ENCODE measurements at regions not wholly inside any gene's neighbourhood (a gene's known extent, or its start where the extent isn't known, plus 50 kb on each side); places are given as distances from the start of the nearest gene placed in this dataset.
A peak's percentile ranks its signal among the peaks of the same experiment; 100 is the strongest.

GRCh38 chr5:124416627-124417026 lies 329.8 kb downstream of the ZNF608 start:
- H3K36me3 ChIP-seq = no peaks in the 10 kb centered on the region
- no peaks in the 10 kb centered on the region for H3K9me3 ChIP-seq
- ATAC-seq (ENCODE audit: low FRiP score in 2 of 2) (no peak), DNase-seq (no peak)
- no peak overlapping the region for H3K4me3 ChIP-seq
- H3K4me1 ChIP-seq = no peaks in the 10 kb centered on the region
- H3K27ac ChIP-seq = no peak overlapping the region
- no peaks in the 10 kb centered on the region for H3K27me3 ChIP-seq
- 92% methylated on average over 3 of the region's 3 CpGs for WGBS, 2 donors
- no peak for TF ChIP-seq POLR2AphosphoS5 (IDR thresholded peaks at IDR 0.05)
- TF ChIP-seq CTCF (IDR thresholded peaks at IDR 0.05) = no peak
- TF ChIP-seq POLR2A (IDR thresholded peaks at IDR 0.05) = no peak
- no peak for TF ChIP-seq EP300 (IDR thresholded peaks at IDR 0.05)

- Histone ChIP-seq H3K36me3 (no peaks in the 10 kb centered on the region), H3K9me3 (no peaks in the 10 kb centered on the region), H3K4me3 (no peak overlapping the region), H3K27me3 (no peaks in the 10 kb centered on the region), H3K27ac (no peak overlapping the region), H3K4me1 (no peaks in the 10 kb centered on the region)
- DNase-seq (no peak), ATAC-seq (ENCODE audit: low FRiP score in 2 of 2) (no peak)
- 91 to 94% methylated on average over 3 of the region's 3 CpGs for WGBS, 2 donors
- TF ChIP-seq POLR2AphosphoS5 (IDR thresholded peaks at IDR 0.05) (no peak), EP300 (IDR thresholded peaks at IDR 0.05) (no peak), CTCF (IDR thresholded peaks at IDR 0.05) (no peak), POLR2A (IDR thresholded peaks at IDR 0.05) (no peak)
Measured at GRCh38 chr5:124414973-124415372, 331.5 kb downstream of the ZNF608 start.

- no peak overlapping the region for H3K4me3 ChIP-seq
- H3K36me3 ChIP-seq = no peaks in the 10 kb centered on the region
- H3K4me1 ChIP-seq = no peaks in the 10 kb centered on the region
- H3K27ac ChIP-seq = no peak overlapping the region
- H3K9me3 ChIP-seq = no peaks in the 10 kb centered on the region
- ATAC-seq (ENCODE audit: low FRiP score in 2 of 2) (no peak), DNase-seq (no peak)
- no peak for TF ChIP-seq EP300 (IDR thresholded peaks at IDR 0.05)
- 91 to 92% methylated on average over 3 of the region's 3 CpGs for WGBS, 2 donors
- no peaks in the 10 kb centered on the region for H3K27me3 ChIP-seq
Measured at GRCh38 chr5:124410539-124411488, 335.6 kb downstream of the ZNF608 start.

GRCh38 chr5:124408738-124409453 lies 337.5 kb downstream of the ZNF608 start:
- Histone ChIP-seq H3K4me3 (no peak overlapping the region), H3K27ac (no peak overlapping the region), H3K27me3 (no peaks in the 10 kb centered on the region), H3K36me3 (no peaks in the 10 kb centered on the region), H3K9me3 (no peaks in the 10 kb centered on the region), H3K4me1 (no peaks in the 10 kb centered on the region)
- DNase-seq (no peak), ATAC-seq (ENCODE audit: low FRiP score in 2 of 2) (peak in 1 of 2 donors; percentile 55)
- TF ChIP-seq EP300 (IDR thresholded peaks at IDR 0.05) = no peak
- TF ChIP-seq CTCF (IDR thresholded peaks at IDR 0.05) = no peak
- no peak for TF ChIP-seq POLR2A (IDR thresholded peaks at IDR 0.05)
- no peak for TF ChIP-seq POLR2AphosphoS5 (IDR thresholded peaks at IDR 0.05)
- 67 to 77% methylated on average over 10 of the region's 10 CpGs for WGBS, 2 donors

- no peaks in the 10 kb centered on the region for H3K9me3 ChIP-seq
- H3K4me1 ChIP-seq = peaks cover 4 to 8% (median 6%) of the 10 kb centered on the region in 4 donors
- no peaks in the 10 kb centered on the region for H3K36me3 ChIP-seq
- WGBS, 2 donors = 77 to 85% methylated on average over 5 of the region's 5 CpGs
- no peak overlapping the region for H3K4me3 ChIP-seq
- TF ChIP-seq POLR2AphosphoS5 (IDR thresholded peaks at IDR 0.05) (no peak), POLR2A (IDR thresholded peaks at IDR 0.05) (no peak), EP300 (IDR thresholded peaks at IDR 0.05) (no peak), CTCF (IDR thresholded peaks at IDR 0.05) (no peak)
- no peak for DNase-seq
- no peaks in the 10 kb centered on the region for H3K27me3 ChIP-seq
- no peak for ATAC-seq (ENCODE audit: low FRiP score in 2 of 2)
- no peak overlapping the region for H3K27ac ChIP-seq
Measured at GRCh38 chr5:124404796-124405195, 341.6 kb downstream of the ZNF608 start.
